ENCODE measurements at regions not wholly inside any gene's neighbourhood (a gene's known extent, or its start where the extent isn't known, plus 50 kb on each side); places are given as distances from the start of the nearest gene placed in this dataset.
"Not testable (repeated sequence)": the region's sequence is repeated elsewhere in the genome, so short reads cannot be mapped to it uniquely, and the experiment has no call there.

DNA sequence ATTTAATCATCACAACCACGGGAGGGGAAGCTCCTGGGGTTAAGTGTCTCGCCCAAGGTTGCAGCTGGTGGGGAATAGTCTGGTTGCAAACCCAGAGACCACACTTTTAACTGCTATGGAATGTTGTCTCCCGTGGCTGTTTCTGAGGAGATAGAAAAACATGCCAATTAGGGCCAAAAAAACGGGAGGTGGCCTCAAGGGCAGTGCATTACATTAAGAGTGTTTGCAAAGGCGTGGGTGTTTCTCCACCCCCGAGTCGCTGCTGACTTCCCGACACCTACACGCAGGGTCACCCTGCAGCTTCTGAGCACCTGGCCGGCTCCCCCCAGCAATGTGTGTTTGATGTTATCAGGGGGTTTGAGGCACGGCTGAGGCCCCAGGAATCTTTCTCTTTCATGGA is 116.1 kb downstream of the NPIPA7 start:
- H3K4me2 ChIP-seq; H3K9ac ChIP-seq; DNase-seq (ENCODE audit: low spot score); H4K20me1 ChIP-seq (ENCODE audit: low read depth); H3K27me3 ChIP-seq; H3K4me1 ChIP-seq; H3K27ac Mint-ChIP-seq; H3K4me1 Mint-ChIP-seq; H3F3A ChIP-seq (ENCODE audit: low read depth); H3K36me3 Mint-ChIP-seq; H3K36me3 ChIP-seq; H3K4me3 Mint-ChIP-seq; H3K4me3 ChIP-seq; H3K9me3 Mint-ChIP-seq; H3K9me3 ChIP-seq (ENCODE audit: low read depth); H2AFZ ChIP-seq (replicated peaks); H3K79me2 ChIP-seq (ENCODE audit: low read depth); H3K27me3 Mint-ChIP-seq (ENCODE audit: insufficient read depth, low read depth); H3K27ac ChIP-seq: not testable (repeated sequence)

DNA sequence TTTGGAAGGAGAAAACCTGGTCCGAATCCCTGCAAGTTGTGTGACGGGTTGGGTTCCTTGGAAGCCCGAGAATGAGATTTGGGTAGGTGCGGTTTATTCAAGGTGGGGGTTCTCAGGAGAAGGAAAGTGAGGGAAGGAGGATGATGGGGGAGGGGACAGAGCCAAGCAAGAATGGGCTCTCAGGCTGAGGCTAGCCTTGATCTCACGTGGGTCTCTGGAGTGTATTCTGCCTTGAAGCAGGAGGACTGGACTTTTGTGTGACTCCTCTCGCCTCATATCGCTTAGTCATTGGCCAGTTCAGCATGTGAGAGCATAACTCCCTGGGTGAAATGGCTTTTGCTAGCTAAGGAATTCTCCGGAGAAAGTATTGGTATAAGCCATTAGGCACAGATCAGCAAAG is 120.9 kb downstream of the NPIPA7 start:
- H3K36me3 Mint-ChIP-seq; H3K9me3 Mint-ChIP-seq; H3K27me3 Mint-ChIP-seq (ENCODE audit: insufficient read depth, low read depth): not testable (repeated sequence)

DNA sequence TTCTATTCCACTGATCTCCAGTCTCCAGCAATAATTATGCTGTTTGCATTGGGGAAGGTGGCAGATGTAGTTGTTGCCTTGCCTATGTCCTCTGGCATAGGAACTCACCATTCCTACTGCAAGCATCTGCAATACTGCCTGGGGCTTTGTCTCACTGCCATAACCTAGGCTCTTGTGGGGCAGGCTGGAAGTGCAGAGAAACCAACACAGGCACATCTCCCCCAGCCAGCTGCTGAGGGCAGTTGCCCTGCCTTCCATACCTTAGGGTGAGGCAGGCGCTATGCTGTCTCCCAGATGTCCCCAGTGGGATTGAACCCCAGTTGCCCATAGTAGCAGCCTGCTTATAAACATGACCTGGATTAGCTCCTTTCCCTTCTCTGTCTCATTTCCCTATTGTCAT is 128.1 kb downstream of the NPIPA7 start:
- not testable (repeated sequence) for H3K27me3 Mint-ChIP-seq (ENCODE audit: insufficient read depth, low read depth); H3K4me3 Mint-ChIP-seq; H3K36me3 ChIP-seq; H3K36me3 Mint-ChIP-seq; H3K27me3 ChIP-seq; H4K20me1 ChIP-seq (ENCODE audit: low read depth); DNase-seq (ENCODE audit: low spot score); H3K4me1 Mint-ChIP-seq; H3K9me3 ChIP-seq (ENCODE audit: low read depth); H3K9ac ChIP-seq; H3K4me3 ChIP-seq; H3K4me2 ChIP-seq; H3K27ac Mint-ChIP-seq; H3K9me3 Mint-ChIP-seq; H2AFZ ChIP-seq (replicated peaks); H3K79me2 ChIP-seq (ENCODE audit: low read depth); H3F3A ChIP-seq (ENCODE audit: low read depth); H3K27ac ChIP-seq; H3K4me1 ChIP-seq

More for the DNA sequence above, 120.9 kb downstream of the NPIPA7 start:
- not testable (repeated sequence) for H3K27me3 ChIP-seq; DNase-seq (ENCODE audit: low spot score); H3K9ac ChIP-seq; H3K27ac ChIP-seq; H4K20me1 ChIP-seq (ENCODE audit: low read depth); H3K4me2 ChIP-seq; H3K4me3 Mint-ChIP-seq; H3K79me2 ChIP-seq (ENCODE audit: low read depth); H3K4me1 ChIP-seq; H2AFZ ChIP-seq (replicated peaks); H3F3A ChIP-seq (ENCODE audit: low read depth); H3K4me1 Mint-ChIP-seq; H3K9me3 ChIP-seq (ENCODE audit: low read depth); H3K36me3 ChIP-seq; H3K27ac Mint-ChIP-seq; H3K4me3 ChIP-seq

DNA sequence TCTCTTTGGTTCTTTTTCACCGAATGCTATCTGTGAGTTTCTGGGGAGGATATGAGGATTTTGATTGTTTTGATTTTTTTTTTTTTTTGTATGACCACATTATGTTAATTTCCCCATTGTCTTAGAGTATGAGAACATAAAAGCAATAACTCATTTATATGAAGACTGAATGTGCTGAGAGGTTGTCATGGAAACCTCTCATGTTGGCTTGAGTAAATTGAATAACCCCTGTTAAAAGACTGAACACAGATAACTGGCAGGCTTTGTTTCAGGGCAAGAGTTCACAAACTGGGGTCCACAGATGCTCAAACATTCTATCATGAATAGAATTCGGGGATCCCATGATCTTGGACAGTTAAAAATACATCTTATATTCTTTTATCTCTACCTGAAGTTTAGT is 129.4 kb downstream of the NPIPA7 start:
- H3K4me3 ChIP-seq; H3K9me3 ChIP-seq (ENCODE audit: low read depth); H3K9me3 Mint-ChIP-seq; DNase-seq (ENCODE audit: low spot score); H3K27ac ChIP-seq; H3K36me3 Mint-ChIP-seq; H4K20me1 ChIP-seq (ENCODE audit: low read depth); H3K9ac ChIP-seq; H3K4me1 ChIP-seq; H3K27ac Mint-ChIP-seq; H3K36me3 ChIP-seq; H3F3A ChIP-seq (ENCODE audit: low read depth); H3K4me1 Mint-ChIP-seq; H3K27me3 ChIP-seq; H3K4me2 ChIP-seq; H3K79me2 ChIP-seq (ENCODE audit: low read depth); H3K27me3 Mint-ChIP-seq (ENCODE audit: insufficient read depth, low read depth); H2AFZ ChIP-seq (replicated peaks); H3K4me3 Mint-ChIP-seq: not testable (repeated sequence)

DNA sequence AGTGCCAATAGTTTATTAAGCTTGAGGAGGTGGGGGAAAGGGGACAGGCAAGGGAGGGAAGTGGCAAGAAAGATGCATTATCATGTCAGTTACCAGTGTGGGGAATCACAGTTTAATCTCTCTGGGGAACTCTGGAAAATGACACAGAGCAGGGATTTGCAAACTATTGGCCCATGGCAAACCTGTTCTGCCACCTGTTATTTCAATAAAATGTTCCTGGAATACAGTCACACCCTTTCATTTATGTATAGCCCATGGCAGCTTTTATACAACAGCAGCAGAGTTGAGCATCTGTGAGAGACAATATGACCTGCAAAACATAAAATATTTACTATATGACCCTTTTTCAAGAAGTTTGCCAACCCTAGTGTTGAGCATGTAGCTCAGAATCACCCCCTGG is 140.5 kb downstream of the NPIPA7 start:
- H2AFZ ChIP-seq (replicated peaks); H3K9ac ChIP-seq; H3K9me3 ChIP-seq (ENCODE audit: low read depth); H3K79me2 ChIP-seq (ENCODE audit: low read depth); H3K9me3 Mint-ChIP-seq; H3K27me3 ChIP-seq; H3K4me3 ChIP-seq; H4K20me1 ChIP-seq (ENCODE audit: low read depth); H3K27me3 Mint-ChIP-seq (ENCODE audit: insufficient read depth, low read depth); H3K4me3 Mint-ChIP-seq; H3K4me1 Mint-ChIP-seq; H3K4me2 ChIP-seq; H3K36me3 Mint-ChIP-seq; H3K27ac ChIP-seq; H3K4me1 ChIP-seq; DNase-seq (ENCODE audit: low spot score); H3K27ac Mint-ChIP-seq; H3K36me3 ChIP-seq; H3F3A ChIP-seq (ENCODE audit: low read depth): not testable (repeated sequence)

DNA sequence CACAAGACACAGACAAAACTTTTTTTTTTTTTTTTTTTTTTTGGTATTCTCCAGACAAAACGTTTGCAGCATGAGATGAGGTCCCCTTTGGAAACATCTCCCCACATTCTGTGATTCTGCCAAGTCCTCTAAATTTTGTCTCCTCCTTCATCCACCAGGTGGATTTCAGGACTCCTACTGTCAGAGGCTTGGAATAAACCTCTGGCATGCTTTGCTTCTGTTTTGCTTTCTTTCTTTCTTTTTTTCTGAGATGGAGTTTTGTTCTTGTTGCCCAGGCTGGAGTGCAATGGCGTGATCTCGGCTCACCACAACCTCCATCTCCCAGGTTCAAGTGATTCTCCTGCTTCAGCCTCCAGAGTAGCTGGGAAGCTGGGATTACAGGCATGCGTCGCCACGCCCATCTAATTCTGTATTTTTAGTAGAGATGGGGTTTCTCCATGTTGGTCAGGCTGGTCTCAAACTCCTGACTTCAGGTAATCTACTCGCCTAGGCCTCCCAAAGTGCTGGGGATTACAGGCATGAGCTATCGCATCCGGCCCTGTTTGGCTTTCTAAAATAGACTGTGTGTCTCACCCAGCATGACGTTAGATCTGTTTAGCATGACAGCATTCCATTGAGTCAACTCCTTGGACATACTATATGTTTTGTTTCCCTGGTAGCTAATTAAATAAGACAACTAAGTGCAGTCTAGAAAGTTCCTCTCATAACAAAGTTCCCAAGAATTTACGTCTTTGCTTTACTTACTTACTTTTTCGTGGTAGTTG is 142.5 kb downstream of the NPIPA7 start:
- not testable (repeated sequence) for DNase-seq (ENCODE audit: low spot score); H2AFZ ChIP-seq (replicated peaks); H3K4me3 Mint-ChIP-seq; H3K79me2 ChIP-seq (ENCODE audit: low read depth); H3K4me3 ChIP-seq; H3K36me3 Mint-ChIP-seq; H3K27me3 ChIP-seq; H3K27ac Mint-ChIP-seq; H3K4me2 ChIP-seq; H3K9me3 ChIP-seq (ENCODE audit: low read depth); H3K9ac ChIP-seq; H3K9me3 Mint-ChIP-seq; H3K27me3 Mint-ChIP-seq (ENCODE audit: insufficient read depth, low read depth); H3K4me1 Mint-ChIP-seq; H4K20me1 ChIP-seq (ENCODE audit: low read depth); H3K4me1 ChIP-seq; H3K27ac ChIP-seq; H3F3A ChIP-seq (ENCODE audit: low read depth); H3K36me3 ChIP-seq

DNA sequence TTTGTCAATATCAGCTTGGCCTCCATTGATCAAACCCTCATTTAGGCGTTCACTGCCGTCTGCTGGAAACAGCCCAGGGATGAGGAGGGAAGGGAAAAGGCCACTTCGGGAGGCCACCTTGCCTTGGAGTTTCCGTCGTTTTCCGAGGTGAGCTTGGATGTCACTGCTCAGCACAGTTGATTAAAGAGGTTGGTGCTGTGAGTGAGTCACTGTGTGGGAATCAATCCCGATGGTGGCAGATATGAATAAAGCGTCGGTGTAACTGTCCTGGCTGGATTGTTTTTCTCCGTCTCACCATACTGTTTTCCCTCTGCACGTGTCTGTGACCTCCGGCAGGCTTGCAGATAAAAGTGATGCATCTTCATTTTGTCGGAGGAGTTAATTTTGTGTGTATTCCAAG is 148.1 kb downstream of the NPIPA7 start:
- not testable (repeated sequence) for H3K4me1 Mint-ChIP-seq; H3K27ac Mint-ChIP-seq; H3K9me3 Mint-ChIP-seq; H3K36me3 Mint-ChIP-seq; H3K9me3 ChIP-seq (ENCODE audit: low read depth); H3K4me3 ChIP-seq; H3K27me3 ChIP-seq; DNase-seq (ENCODE audit: low spot score); H3K4me2 ChIP-seq; H3K27ac ChIP-seq; H3F3A ChIP-seq (ENCODE audit: low read depth); H3K4me1 ChIP-seq; H2AFZ ChIP-seq (replicated peaks); H4K20me1 ChIP-seq (ENCODE audit: low read depth); H3K9ac ChIP-seq; H3K79me2 ChIP-seq (ENCODE audit: low read depth); H3K4me3 Mint-ChIP-seq; H3K36me3 ChIP-seq; H3K27me3 Mint-ChIP-seq (ENCODE audit: insufficient read depth, low read depth)

Data from neural progenitor cell (in vitro differentiated cells).